Ovary (tissue), 3 donors: ENCODE measurements at regions not wholly inside any gene's neighbourhood (a gene's known extent, or its start where the extent isn't known, plus 50 kb on each side); places are given as distances from the start of the nearest gene placed in this dataset.

Experiments
- EP300 ChIP-seq: sonication (generic); formaldehyde crosslinking; IDR thresholded peaks from one replicate; pipeline ENCODE4 v1.6.1; 2017; ENCODE audit warnings: antibody characterized with exemption
- POLR2A ChIP-seq: fragments of 450-650 bp; IDR thresholded peaks from one replicate; pipeline ENCODE4 v1.6.1; 2017; ENCODE audit warnings: antibody characterized with exemption, mild to moderate bottlenecking, moderate library complexity
- TF ChIP-seq, protein P1 (sequence below), 3 donors: fragments of 450-650 bp in 2 of 3; fragments of 200-600 bp in 1 of 3; IDR thresholded peaks; one replicate each; pipeline versions ENCODE4 v1.5.1 to v1.8.0; 2016 to 2022; ENCODE audit warnings: antibody characterized with exemption in 3 of 3, mild to moderate bottlenecking in 1 of 3
- donor health status: DM: no; HTN: no; CAD: no.

- TF ChIP-seq, protein P1, sequence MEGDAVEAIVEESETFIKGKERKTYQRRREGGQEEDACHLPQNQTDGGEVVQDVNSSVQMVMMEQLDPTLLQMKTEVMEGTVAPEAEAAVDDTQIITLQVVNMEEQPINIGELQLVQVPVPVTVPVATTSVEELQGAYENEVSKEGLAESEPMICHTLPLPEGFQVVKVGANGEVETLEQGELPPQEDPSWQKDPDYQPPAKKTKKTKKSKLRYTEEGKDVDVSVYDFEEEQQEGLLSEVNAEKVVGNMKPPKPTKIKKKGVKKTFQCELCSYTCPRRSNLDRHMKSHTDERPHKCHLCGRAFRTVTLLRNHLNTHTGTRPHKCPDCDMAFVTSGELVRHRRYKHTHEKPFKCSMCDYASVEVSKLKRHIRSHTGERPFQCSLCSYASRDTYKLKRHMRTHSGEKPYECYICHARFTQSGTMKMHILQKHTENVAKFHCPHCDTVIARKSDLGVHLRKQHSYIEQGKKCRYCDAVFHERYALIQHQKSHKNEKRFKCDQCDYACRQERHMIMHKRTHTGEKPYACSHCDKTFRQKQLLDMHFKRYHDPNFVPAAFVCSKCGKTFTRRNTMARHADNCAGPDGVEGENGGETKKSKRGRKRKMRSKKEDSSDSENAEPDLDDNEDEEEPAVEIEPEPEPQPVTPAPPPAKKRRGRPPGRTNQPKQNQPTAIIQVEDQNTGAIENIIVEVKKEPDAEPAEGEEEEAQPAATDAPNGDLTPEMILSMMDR (IDR thresholded peaks at IDR 0.05), result no peak
- TF ChIP-seq POLR2A (no peak), EP300 (no peak)
These were observed 179.9 kb upstream of the PRSS58 start for GRCh38 chr7:142437741-142438140.
